HCT116 (cell line): ENCODE measurements at regions not wholly inside any gene's neighbourhood (a gene's known extent, or its start where the extent isn't known, plus 50 kb on each side); places are given as distances from the start of the nearest gene placed in this dataset.

ENCODE experiments used
- ATAC-seq: fragments of 200-7000 bp; cut with Tn5 transposase; 2 replicates; pipeline ENCODE4 v1.9.1; 2020; ENCODE audit warnings: mild to moderate bottlenecking, moderate library complexity
- BruUV-seq: library from RNA; stranded (reverse); fragments of 400-500 nt; replicated peaks from 2 replicates; lab custom pipeline; 2021; lab: Mats Ljungman, UMichigan
- CTCF ChIA-PET: fragments of 300-600 bp; sonication (Branson Sonifier 250); formaldehyde crosslinking; loops from one replicate; lab custom pipeline; 2021; ENCODE audit warnings: antibody characterized with exemption; lab: Charles Lee
- POLR2A ChIA-PET: fragments of 300-600, 350-600 bp; sonication (Branson Sonifier 250); formaldehyde crosslinking; loops from one replicate; lab custom pipeline; 2021; ENCODE audit warnings: antibody characterized with exemption; lab: Charles Lee
- RAD21 ChIA-PET, 2 experiments: fragments of 300-600 bp; sonication (Branson Sonifier 250); formaldehyde crosslinking; loops; one replicate each; lab custom pipeline; 2023; ENCODE audit warnings: low total read pairs in 2 of 2; ENCODE audit not compliant: uncharacterized antibody in 2 of 2, unreplicated experiment in 2 of 2, low non-redundant PET in 1 of 2; lab: Charles Lee
- DNase-seq: peaks from one replicate; pipeline ENCODE4 v3.0.0-alpha.2; 2010; ENCODE audit warnings: low read depth, low spot score
- H2AFZ ChIP-seq: fragments of 200-600 bp; shearing (Covaris generic), sonication (generic); 2 replicates; pipeline ENCODE4 v1.6.1; 2017; ENCODE audit warnings: low read depth, mixed run types, mixed read lengths, antibody characterized with exemption, low read length; ENCODE audit not compliant: poor library complexity, severe bottlenecking
- H3K27ac ChIP-seq: 2 replicates; pipeline ENCODE4 v1.5.1; 2012; ENCODE audit warnings: low read depth, low read length
- H3K27me3 ChIP-seq: fragments of 200-600 bp; sonication (generic); 2 replicates; pipeline ENCODE4 v1.6.1; 2016; ENCODE audit warnings: mixed run types, low read length, mixed read lengths; ENCODE audit not compliant: insufficient read depth
- H3K36me3 ChIP-seq, 2 experiments: fragments of 200-500 bp in 1 of 2; fragments of 200-600 bp in 1 of 2; sonication (Bioruptor generic) in 1 of 2; sonication (generic) in 1 of 2; 2 replicates each; pipeline versions ENCODE4 v1.5.1 to v1.6.1; 2014 to 2016; ENCODE audit warnings: low read length in 2 of 2, inconsistent platforms in 1 of 2, mixed read lengths in 1 of 2, mixed run types in 1 of 2; ENCODE audit not compliant: insufficient read depth in 2 of 2, control insufficient read depth in 1 of 2
- H3K4me1 ChIP-seq, 2 experiments: fragments of 200-600 bp in 1 of 2; sonication (generic) in 1 of 2; 2 replicates each; pipeline versions ENCODE4 v1.5.1 to v1.6.1; 2012 to 2017; ENCODE audit warnings: low read length in 2 of 2, inconsistent platforms in 1 of 2, mild to moderate bottlenecking in 1 of 2, mixed read lengths in 1 of 2, mixed run types in 1 of 2, moderate library complexity in 1 of 2; ENCODE audit not compliant: insufficient read depth in 2 of 2, control insufficient read depth in 1 of 2
- H3K4me2 ChIP-seq: fragments of 200-600 bp; sonication (generic); 2 replicates; pipeline ENCODE4 v1.6.1; 2017; ENCODE audit warnings: mixed run types, low read length, mixed read lengths
- H3K4me3 ChIP-seq, 2 experiments: fragments of 200-600 bp in 1 of 2; sonication (generic) in 1 of 2; replicated peaks in 1 of 2; 2 replicates each; pipeline ENCODE4 v1.5.1; 2011 to 2016; ENCODE audit warnings: low read length in 2 of 2, control low read depth in 1 of 2, low read depth in 1 of 2, mild to moderate bottlenecking in 1 of 2, mixed read lengths in 1 of 2, mixed run types in 1 of 2
- H3K79me2 ChIP-seq: fragments of 200-600 bp; sonication (generic); 2 replicates; pipeline ENCODE4 v1.6.1; 2017; ENCODE audit warnings: mild to moderate bottlenecking, mixed run types, low read length, moderate library complexity, mixed read lengths; ENCODE audit not compliant: insufficient read depth
- H3K9ac ChIP-seq: fragments of 200-600 bp; sonication (generic); 2 replicates; pipeline ENCODE4 v1.6.1; 2016; ENCODE audit warnings: low read length, mixed read lengths
- H3K9me2 ChIP-seq: fragments of 200-600 bp; sonication (generic), shearing (Covaris generic); 2 replicates; pipeline ENCODE4 v1.6.1; 2017; ENCODE audit warnings: mixed run types, mild to moderate bottlenecking, moderate library complexity; ENCODE audit not compliant: insufficient read depth
- H3K9me3 ChIP-seq, 2 experiments: fragments of 200-500 bp in 1 of 2; fragments of 200-600 bp in 1 of 2; sonication (Bioruptor generic) in 1 of 2; sonication (generic) in 1 of 2; 2 replicates each; pipeline ENCODE4 v1.6.1; 2014 to 2017; ENCODE audit warnings: low read length in 2 of 2, mixed read lengths in 2 of 2, inconsistent platforms in 1 of 2, low read depth in 1 of 2, mild to moderate bottlenecking in 1 of 2, mixed run types in 1 of 2, moderate library complexity in 1 of 2; ENCODE audit not compliant: control insufficient read depth in 1 of 2, insufficient read depth in 1 of 2
- H4K20me1 ChIP-seq: fragments of 200-600 bp; sonication (generic), shearing (Covaris generic); 2 replicates; pipeline ENCODE4 v1.6.1; 2017; ENCODE audit warnings: mixed run types, mild to moderate bottlenecking, moderate library complexity; ENCODE audit not compliant: insufficient read depth
- ATF3 ChIP-seq: IDR thresholded peaks from 2 replicates; pipeline ENCODE4 v1.6.1; 2012
- CBX3 ChIP-seq: IDR thresholded peaks from 2 replicates; pipeline ENCODE4 v1.6.1; 2012; ENCODE audit warnings: low read depth
- CEBPB ChIP-seq: IDR thresholded peaks from 2 replicates; pipeline ENCODE4 v1.6.1; 2012; ENCODE audit warnings: low read depth
- CTCF ChIP-seq, 3 experiments: fragments of 200-600 bp in 1 of 3; sonication (generic) in 1 of 3; IDR thresholded peaks in 2 of 3; conservative IDR thresholded peaks in 1 of 3; 2 replicates each; pipeline ENCODE4 v1.5.1; 2012 to 2017; ENCODE audit warnings: low read depth in 2 of 3, low read length in 2 of 3, antibody characterized with exemption in 1 of 3, borderline replicate concordance in 1 of 3, control low read depth in 1 of 3, mild to moderate bottlenecking in 1 of 3, mixed read lengths in 1 of 3, mixed run types in 1 of 3, moderate library complexity in 1 of 3; ENCODE audit not compliant: insufficient read depth in 1 of 3
- EGR1 ChIP-seq: IDR thresholded peaks from 2 replicates; pipeline ENCODE4 v1.6.1; 2012; ENCODE audit warnings: low read depth
- ELF1 ChIP-seq: IDR thresholded peaks from 2 replicates; pipeline ENCODE4 v1.6.1; 2012; ENCODE audit warnings: low read depth, borderline replicate concordance
- EZH2phosphoT487 ChIP-seq: fragments of 200-600 bp; IDR thresholded peaks from 2 replicates; pipeline ENCODE4 v1.6.1; 2018; ENCODE audit warnings: antibody characterized with exemption, borderline replicate concordance
- JUND ChIP-seq: IDR thresholded peaks from 2 replicates; pipeline ENCODE4 v1.6.1; 2012
- MAX ChIP-seq: IDR thresholded peaks from 2 replicates; pipeline ENCODE4 v1.6.1; 2012
- POLR2A ChIP-seq: IDR thresholded peaks from 2 replicates; pipeline ENCODE4 v1.7.0; 2011; ENCODE audit warnings: borderline replicate concordance; ENCODE audit not compliant: insufficient read depth, insufficient read length; ENCODE audit errors: extremely low read depth
- POLR2AphosphoS5 ChIP-seq: IDR thresholded peaks from 2 replicates; pipeline ENCODE4 v1.6.1; 2011; ENCODE audit warnings: mild to moderate bottlenecking, low read depth, low read length, moderate library complexity
- SRF ChIP-seq: IDR thresholded peaks from 2 replicates; pipeline ENCODE4 v1.6.1; 2012; ENCODE audit warnings: low read depth
- YY1 ChIP-seq: IDR thresholded peaks from 2 replicates; pipeline ENCODE4 v1.6.1; 2011; ENCODE audit warnings: low read length, low read depth, moderate library complexity, mild to moderate bottlenecking; ENCODE audit not compliant: insufficient replicate concordance; ENCODE audit errors: extremely low read depth
- ZFX ChIP-seq: fragments of 450-650 bp; IDR thresholded peaks from 2 replicates; pipeline ENCODE4 v1.6.1; 2017
- intact Hi-C: fragments of 100-400 bp; cut with micrococcal nuclease; formaldehyde crosslinking; loops from 2 replicates; pipeline ENCODE4 v1.10.0; 2022

GRCh38 chr12:22882559-22882958, 257.6 kb downstream of the ETNK1 start:
- CTCF ChIA-PET: no interaction called here
- intact Hi-C loops: no loop called here
- Histone ChIP-seq H3K36me3 (no peaks in the 10 kb centered on the region), H3K4me1 (no peaks in the 10 kb centered on the region), H3K9me3 (no peaks in the 10 kb centered on the region), H2AFZ (no peak overlapping the region), H3K9ac (no peak overlapping the region), H3K79me2 (no peaks in the 10 kb centered on the region), H3K27ac (no peak overlapping the region), H4K20me1 (no peaks in the 10 kb centered on the region), H3K27me3 (no peaks in the 10 kb centered on the region), H3K4me3 (no peak overlapping the region), H3K4me2 (no peak overlapping the region), H3K9me2 (no peaks in the 10 kb centered on the region)
- DNase-seq (no peak), ATAC-seq (no peak)
- no TSS peak for BruUV-seq
- RAD21 ChIA-PET: no interaction called here
- POLR2A ChIA-PET: no interaction called here
- no peak for TF ChIP-seq JUND
- no peak for TF ChIP-seq ATF3
- no peak for TF ChIP-seq POLR2A
- no peak for TF ChIP-seq YY1
- TF ChIP-seq SRF: no peak
- TF ChIP-seq POLR2AphosphoS5: no peak
- TF ChIP-seq CBX3: no peak
- no peak for TF ChIP-seq CTCF (IDR thresholded peaks at IDR 0.05 in 2 of 3, conservative IDR thresholded peaks at IDR 0.05 in 1 of 3; ENCODE audit: borderline replicate concordance in 1 of 3, insufficient read depth in 1 of 3, low read depth in 2 of 3, low read length in 2 of 3)
- no peak for TF ChIP-seq ELF1

- Histone ChIP-seq H3K4me2 (no peak overlapping the region), H3K36me3 (no peaks in the 10 kb centered on the region; a peak in 1 of 4 replicates), H3K9ac (no peak overlapping the region), H3K9me3 (no peaks in the 10 kb centered on the region), H3K4me1 (no peaks in the 10 kb centered on the region), H3K27me3 (no peaks in the 10 kb centered on the region), H4K20me1 (no peaks in the 10 kb centered on the region), H3K4me3 (no peak overlapping the region), H3K9me2 (no peaks in the 10 kb centered on the region), H3K27ac (no peak overlapping the region), H3K79me2 (no peaks in the 10 kb centered on the region), H2AFZ (no peak overlapping the region)
- BruUV-seq: no TSS peak
- TF ChIP-seq SRF (no peak), ZFX (no peak), EZH2phosphoT487 (no peak), ELF1 (no peak), EGR1 (no peak), MAX (no peak), CEBPB (no peak)
- CTCF ChIA-PET: no interaction called here
- ATAC-seq: no peak
- POLR2A ChIA-PET: no interaction called here
- intact Hi-C loops: no loop called here
- RAD21 ChIA-PET: no interaction called here
- no peak for DNase-seq
Observed at GRCh38 chr12:22893878-22894277, 268.9 kb downstream of the ETNK1 start.
